Kidney epithelial cell (primary cell): ENCODE measurements at regions not wholly inside any gene's neighbourhood (a gene's known extent, or its start where the extent isn't known, plus 50 kb on each side); places are given as distances from the start of the nearest gene placed in this dataset.

Experiments
- DNase-seq: peaks from one replicate; pipeline ENCODE4 v3.0.0-alpha.2; 2010; ENCODE audit warnings: low read depth
- H3K27me3 ChIP-seq: 2 replicates; pipeline ENCODE4 v1.6.0; 2011; ENCODE audit warnings: low read length; ENCODE audit not compliant: control insufficient read depth, insufficient read depth
- H3K36me3 ChIP-seq: 2 replicates; pipeline ENCODE4 v1.5.1; 2011; ENCODE audit warnings: low read length; ENCODE audit not compliant: control insufficient read depth, insufficient read depth
- H3K4me3 ChIP-seq: 2 replicates; pipeline ENCODE4 v1.5.1; 2011; ENCODE audit warnings: low read depth, mild to moderate bottlenecking, control low read depth, low read length
- CTCF ChIP-seq: IDR thresholded peaks from 2 replicates; pipeline ENCODE4 v1.5.1; 2011; ENCODE audit warnings: mild to moderate bottlenecking, moderate library complexity, low read length, control low read depth, inconsistent platforms; ENCODE audit not compliant: insufficient read depth, poor library complexity, severe bottlenecking

GRCh38 chr12:114473018-114473417 is 67.1 kb upstream of the TBX5 start:
- H3K27me3 ChIP-seq: peaks cover 4% of the 10 kb centered on the region
- no peaks in the 10 kb centered on the region for H3K36me3 ChIP-seq
- H3K4me3 ChIP-seq: no peak overlapping the region
- no peak for TF ChIP-seq CTCF
- DNase-seq: no peak

GRCh38 chr12:114457620-114458019 is 51.7 kb upstream of the TBX5 start:
- no peak for TF ChIP-seq CTCF
- no peak for DNase-seq
- no peaks in the 10 kb centered on the region for H3K27me3 ChIP-seq
- H3K4me3 ChIP-seq: no peak overlapping the region
- H3K36me3 ChIP-seq: no peaks in the 10 kb centered on the region
